NCI-H526 (cell line): ENCODE measurements at regions not wholly inside any gene's neighbourhood (a gene's known extent, or its start where the extent isn't known, plus 50 kb on each side); places are given as distances from the start of the nearest gene placed in this dataset.

ENCODE experiments used
- DNase-seq, 2 experiments: peaks; one replicate each; lab custom pipeline; 2025; lab: John Stamatoyannopoulos, UW

GRCh38 chr14:104462651-104463630 is 116.6 kb upstream of the C14orf180 start:
- no peak for DNase-seq

DNA sequence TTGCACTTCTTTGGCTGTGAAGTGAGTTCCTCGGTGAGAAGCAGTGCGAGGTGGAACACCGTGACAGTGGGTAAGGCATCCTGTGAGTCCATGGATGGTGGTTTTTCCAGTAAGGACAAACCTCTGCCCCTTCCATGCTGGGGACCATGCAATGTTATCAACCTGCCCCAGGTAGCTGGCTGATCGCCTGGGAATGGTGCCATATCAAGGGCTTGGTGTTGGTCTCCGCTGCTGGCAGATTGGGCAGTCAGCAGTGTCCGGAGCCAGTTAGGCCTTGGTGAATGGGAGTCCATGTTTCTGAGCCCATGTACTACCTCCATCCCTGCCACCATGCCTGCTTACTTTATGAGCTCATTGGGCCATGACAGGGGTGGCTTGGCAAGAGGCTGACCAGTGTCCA is 114.7 kb upstream of the C14orf180 start:
- DNase-seq, result no peak

GRCh38 chr14:104465482-104466390 is 113.8 kb upstream of the C14orf180 start:
- DNase-seq, result no peak

DNA sequence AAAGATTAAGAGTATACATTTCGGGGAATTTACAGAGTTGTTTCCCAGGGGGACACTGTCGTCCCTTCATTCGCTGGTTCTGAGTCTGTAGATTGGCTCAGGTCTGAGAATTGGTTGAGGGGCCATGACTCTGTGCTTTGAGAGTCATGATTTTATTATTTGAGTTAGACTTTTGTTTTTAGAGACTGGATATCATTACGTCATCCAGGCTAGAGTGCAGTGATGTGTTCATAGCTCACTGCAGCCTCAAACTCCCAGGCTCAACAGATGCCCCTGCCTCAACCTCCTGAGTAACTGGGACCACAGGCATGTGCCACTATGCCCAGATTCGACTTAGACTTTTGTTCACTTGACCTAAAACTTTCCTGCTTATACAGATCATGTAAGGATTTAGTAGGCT is 112.3 kb upstream of the C14orf180 start:
- no peak for DNase-seq

GRCh38 chr14:104467641-104468040 is 111.9 kb upstream of the C14orf180 start:
- no peak for DNase-seq

GRCh38 chr14:104469591-104469990 is 110.0 kb upstream of the C14orf180 start:
- DNase-seq, result no peak

- DNase-seq, result no peak
Observed at GRCh38 chr14:104470588-104470987, 109.0 kb upstream of the C14orf180 start.

GRCh38 chr14:104471114-104471513 is 108.5 kb upstream of the C14orf180 start:
- DNase-seq, result no peak

DNA sequence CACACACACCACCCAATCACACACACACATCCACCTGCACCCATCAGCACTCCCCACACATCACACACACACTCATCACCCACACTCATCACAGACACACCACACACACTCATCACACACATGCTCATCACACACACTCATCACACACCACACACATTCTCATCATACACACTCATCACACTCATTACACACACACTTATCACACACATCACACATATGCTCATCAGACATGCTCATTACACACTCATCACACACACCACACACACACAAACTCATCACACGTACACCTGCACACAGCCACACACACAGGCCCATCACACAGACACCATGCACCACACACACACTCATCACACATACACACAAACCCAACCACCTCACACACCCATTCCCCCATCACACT is 107.5 kb upstream of the C14orf180 start:
- no peak for DNase-seq

DNA sequence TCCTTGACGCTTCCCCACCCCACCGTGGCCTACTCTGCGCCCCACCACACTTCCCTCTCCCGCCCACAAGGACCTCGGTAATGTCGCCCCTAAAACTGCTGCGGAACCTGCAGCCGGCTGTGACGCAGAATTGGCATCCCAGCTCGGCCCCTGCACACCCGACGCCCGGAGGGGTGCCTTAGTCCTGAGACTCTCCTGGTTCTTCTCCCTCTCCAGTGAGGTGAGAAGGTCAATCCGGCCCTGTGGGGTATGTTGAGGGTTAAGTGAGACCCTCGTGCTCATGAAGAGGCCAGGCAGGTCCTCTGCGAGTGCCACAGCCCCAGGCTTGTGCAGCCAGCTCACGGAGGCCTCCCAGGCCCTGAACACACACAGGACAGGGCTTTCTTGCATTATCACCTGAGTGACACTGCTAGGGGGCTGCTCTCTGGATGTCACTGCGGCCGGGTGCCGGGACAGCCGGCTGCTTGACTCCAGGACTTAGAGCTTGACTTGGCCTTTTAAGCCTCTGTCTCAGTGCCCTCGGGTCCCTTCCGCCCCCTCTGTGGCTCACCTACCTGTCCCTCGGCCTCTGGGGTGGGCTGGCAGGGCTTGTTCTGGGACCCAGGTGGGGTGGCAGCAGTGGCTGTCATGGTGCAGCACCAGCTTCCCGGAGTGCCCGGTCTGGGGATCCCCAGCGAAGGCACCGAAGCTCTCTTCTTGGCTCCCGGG is 106.9 kb upstream of the C14orf180 start:
- no peak for DNase-seq

- DNase-seq, result no peak
Observed at GRCh38 chr14:104473244-104473565, 106.4 kb upstream of the C14orf180 start.

DNA sequence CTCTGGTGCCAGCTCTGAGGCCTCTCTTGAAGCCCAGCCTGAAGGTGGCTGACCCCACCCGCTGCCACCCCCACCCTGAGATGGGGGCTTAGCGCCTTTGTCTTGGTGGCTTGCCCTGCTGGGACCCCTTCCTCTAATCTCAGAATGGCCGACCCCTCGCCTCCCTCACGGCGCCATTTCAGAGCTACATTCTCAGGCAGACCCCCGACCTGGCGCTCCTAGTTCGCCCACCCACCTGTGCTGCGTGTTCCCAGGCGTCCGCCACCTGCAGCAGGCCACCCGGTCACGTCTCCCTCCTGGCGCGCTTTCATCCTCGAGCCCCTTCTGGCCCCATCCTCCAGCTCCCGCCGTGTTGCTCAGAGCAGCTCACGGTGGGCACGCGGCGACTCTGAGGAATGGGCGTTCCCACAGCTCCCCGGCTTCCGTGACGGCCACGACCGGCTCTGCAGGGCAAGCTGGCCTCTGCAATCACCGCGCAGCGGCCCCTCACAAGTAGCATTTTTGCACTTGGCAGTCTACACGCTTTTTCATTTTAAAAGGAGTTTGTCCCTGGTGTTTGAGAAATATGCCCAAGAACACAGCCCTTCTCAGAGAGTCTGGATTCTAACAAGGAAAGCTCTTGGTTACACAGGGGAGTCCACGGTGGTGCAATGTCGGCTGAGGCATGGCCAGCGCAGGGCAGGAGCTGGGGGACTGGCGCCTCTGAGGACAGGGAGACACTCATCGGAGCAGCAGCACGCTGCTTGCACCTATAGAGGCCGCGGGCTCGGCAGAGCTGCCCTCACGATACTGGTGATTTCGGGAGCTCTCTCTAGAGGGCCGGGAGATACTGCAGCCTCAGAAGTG is 105.7 kb upstream of the C14orf180 start:
- DNase-seq, result no peak

DNA sequence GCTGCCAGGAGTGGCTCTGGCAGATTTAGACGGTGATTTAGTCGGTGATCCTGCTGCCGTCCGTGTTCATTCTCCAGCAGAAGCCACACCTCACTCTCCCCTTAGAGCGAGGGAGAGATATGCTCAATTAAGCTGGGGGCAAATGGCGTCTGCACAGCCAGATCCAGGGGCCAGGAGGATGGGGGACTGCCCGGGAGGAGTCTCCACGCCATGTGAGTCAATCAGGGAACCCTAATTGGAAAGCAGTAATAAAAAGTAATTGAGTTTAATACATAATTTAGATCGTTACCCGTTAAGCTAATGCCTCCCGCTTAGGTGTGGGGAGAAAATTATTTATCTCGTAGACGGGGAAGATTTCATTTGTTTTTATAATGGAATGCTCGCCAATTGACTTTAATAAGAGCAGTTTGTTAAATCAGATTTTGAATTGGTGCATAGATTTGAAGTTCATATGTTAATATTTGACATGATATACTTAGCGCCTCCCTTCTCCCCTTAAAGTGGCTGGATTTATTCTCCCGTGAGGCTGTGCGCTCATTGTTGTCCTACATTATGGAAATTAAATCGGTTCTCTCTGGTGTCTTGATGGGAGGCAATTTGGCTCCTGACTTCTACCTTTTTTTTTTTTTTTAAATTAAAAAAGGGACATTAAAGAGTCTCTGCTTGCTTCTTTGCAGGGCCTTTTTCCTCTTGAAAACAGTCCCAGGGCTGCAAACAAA is 104.9 kb upstream of the C14orf180 start:
- no peak for DNase-seq

DNA sequence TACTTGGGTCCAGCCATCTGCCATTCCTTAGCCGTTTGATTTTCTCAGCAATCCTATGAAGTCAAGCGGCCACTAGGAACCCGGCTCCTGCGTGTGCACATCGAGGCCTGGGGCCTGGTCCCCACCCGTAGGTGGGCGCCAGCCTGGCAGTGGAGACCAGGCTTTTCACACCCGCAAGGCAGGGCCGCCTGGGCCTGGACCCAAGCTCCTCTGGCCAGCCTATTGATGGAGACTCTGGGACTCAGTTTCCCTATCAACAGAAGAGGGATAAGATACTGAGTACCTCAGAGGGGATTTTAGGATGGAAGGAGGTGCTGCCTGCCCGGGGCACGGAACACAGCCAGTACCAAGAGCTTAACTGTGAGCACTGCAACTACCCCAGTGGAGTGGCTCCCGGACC is 104.3 kb upstream of the C14orf180 start:
- DNase-seq, result no peak

DNA sequence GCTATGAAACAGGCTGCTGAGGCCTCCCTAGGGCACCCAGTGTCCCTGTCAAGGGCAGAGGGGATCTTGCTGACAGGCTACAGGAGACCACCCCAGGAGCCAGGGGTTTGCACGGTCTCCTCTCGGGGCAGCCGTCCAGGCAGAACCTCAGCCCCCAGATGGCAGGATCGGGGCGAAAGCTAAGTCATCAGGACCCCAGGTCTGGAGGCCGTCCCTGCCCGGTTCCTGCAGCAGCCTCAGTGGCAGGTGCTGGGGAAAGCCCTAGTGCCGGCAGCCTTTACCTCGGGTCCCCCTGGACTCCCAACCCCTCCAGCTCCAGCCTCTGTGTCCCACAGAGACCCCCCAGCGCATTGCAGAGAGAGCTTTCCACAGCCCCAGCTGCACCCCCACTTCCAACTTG is 103.8 kb upstream of the C14orf180 start:
- no peak for DNase-seq

GRCh38 chr14:104476437-104476836 is 103.1 kb upstream of the C14orf180 start:
- DNase-seq, result no peak

DNA sequence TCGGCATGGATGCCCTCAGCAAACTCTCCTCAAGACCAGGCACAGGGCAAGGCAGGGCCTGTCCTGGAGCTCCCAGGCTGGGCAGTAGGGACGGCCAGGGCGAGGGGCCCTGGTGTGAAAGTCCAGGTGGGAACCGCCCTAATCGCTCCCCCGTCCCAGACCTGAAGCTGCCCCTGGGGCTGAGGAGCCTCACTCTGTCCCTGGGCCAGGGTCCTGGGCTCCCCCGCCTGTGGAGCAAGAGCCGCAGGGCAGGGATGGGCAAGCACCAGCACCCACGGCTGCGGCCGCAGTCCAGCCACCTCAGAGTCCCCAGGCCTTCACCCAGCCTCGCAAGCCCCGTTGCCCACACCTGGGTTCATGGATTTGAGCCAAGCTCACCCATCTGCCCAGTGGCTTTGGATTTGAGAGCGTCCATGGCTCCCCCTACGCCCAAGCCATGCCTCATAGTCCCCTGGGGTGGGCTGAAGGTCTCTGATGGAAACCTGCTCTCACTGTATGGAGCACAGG is 102.4 kb upstream of the C14orf180 start:
- DNase-seq, result no peak

- DNase-seq, result no peak
Observed at GRCh38 chr14:104477666-104478380, 101.7 kb upstream of the C14orf180 start.

- no peak for DNase-seq
Observed at GRCh38 chr14:104478656-104479055, 100.9 kb upstream of the C14orf180 start.

- DNase-seq, result no peak
Observed at GRCh38 chr14:104479901-104480300, 99.7 kb upstream of the C14orf180 start.
